ENCODE measurements at regions not wholly inside any gene's neighbourhood (a gene's known extent, or its start where the extent isn't known, plus 50 kb on each side); places are given as distances from the start of the nearest gene placed in this dataset.

GRCh38 chr5:120207129-120207528, 257.0 kb upstream of the PRR16 start:
- DNase-seq, result no peak
- CTCF ChIA-PET, result no interaction called here
- no peaks in the 10 kb centered on the region for H4K20me1 ChIP-seq (ENCODE audit: insufficient read depth)
- peak overlapping the region; percentile 61; the same call in 1 of the 2 replicates for H2AFZ ChIP-seq (ENCODE audit: low read depth)
- no peaks in the 10 kb centered on the region for H3K4me1 ChIP-seq (ENCODE audit: control insufficient read depth in 1 of 2, insufficient read depth in 2 of 2, low read depth in 1 of 2, low read length in 1 of 2)
- TF ChIP-seq, protein P1, sequence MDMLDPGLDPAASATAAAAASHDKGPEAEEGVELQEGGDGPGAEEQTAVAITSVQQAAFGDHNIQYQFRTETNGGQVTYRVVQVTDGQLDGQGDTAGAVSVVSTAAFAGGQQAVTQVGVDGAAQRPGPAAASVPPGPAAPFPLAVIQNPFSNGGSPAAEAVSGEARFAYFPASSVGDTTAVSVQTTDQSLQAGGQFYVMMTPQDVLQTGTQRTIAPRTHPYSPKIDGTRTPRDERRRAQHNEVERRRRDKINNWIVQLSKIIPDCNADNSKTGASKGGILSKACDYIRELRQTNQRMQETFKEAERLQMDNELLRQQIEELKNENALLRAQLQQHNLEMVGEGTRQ (IDR thresholded peaks at IDR 0.05; ENCODE audit: borderline replicate concordance, low read depth, low read length), result no peak
- TF ChIP-seq JUND (IDR thresholded peaks at IDR 0.05) (no peak), MXI1 (IDR thresholded peaks at IDR 0.05; ENCODE audit: low read depth, low read length) (no peak), MEF2A (IDR thresholded peaks at IDR 0.05; ENCODE audit: borderline replicate concordance, low read depth) (no peak), NFIC (IDR thresholded peaks at IDR 0.05; ENCODE audit: borderline replicate concordance) (no peak), TAF1 (IDR thresholded peaks at IDR 0.05; ENCODE audit: borderline replicate concordance, low read depth, low read length) (no peak), ELF1 (IDR thresholded peaks at IDR 0.05) (no peak), RFX5 (IDR thresholded peaks at IDR 0.05; ENCODE audit: low read length) (no peak), NRF1 (IDR thresholded peaks at IDR 0.05; ENCODE audit: low read depth, low read length) (no peak), RAD21 (IDR thresholded peaks at IDR 0.05; ENCODE audit: low read length) (no peak), SMC3 (IDR thresholded peaks at IDR 0.05; ENCODE audit: low read depth, low read length) (no peak), TEAD4 (IDR thresholded peaks at IDR 0.05; ENCODE audit: borderline replicate concordance, insufficient read depth) (no peak), RCOR1 (IDR thresholded peaks at IDR 0.05; ENCODE audit: low read length) (no peak), EZH2phosphoT487 (IDR thresholded peaks at IDR 0.05; ENCODE audit: borderline replicate concordance, low read depth) (no peak), CTCF (IDR thresholded peaks at IDR 0.05) (no peak), GATA2 (CRISPR knock-in tag; IDR thresholded peaks at IDR 0.05) (no peak), FOXJ3 (CRISPR knock-in tag; IDR thresholded peaks at IDR 0.05) (no peak)
- TF ChIP-seq, protein P2, sequence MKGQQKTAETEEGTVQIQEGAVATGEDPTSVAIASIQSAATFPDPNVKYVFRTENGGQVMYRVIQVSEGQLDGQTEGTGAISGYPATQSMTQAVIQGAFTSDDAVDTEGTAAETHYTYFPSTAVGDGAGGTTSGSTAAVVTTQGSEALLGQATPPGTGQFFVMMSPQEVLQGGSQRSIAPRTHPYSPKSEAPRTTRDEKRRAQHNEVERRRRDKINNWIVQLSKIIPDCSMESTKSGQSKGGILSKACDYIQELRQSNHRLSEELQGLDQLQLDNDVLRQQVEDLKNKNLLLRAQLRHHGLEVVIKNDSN (IDR thresholded peaks at IDR 0.05; ENCODE audit: borderline replicate concordance, low read depth), result no peak
- TF ChIP-seq, protein P3, sequence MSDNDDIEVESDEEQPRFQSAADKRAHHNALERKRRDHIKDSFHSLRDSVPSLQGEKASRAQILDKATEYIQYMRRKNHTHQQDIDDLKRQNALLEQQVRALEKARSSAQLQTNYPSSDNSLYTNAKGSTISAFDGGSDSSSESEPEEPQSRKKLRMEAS (IDR thresholded peaks at IDR 0.05; ENCODE audit: low read depth), result no peak
- TF ChIP-seq, protein P4, sequence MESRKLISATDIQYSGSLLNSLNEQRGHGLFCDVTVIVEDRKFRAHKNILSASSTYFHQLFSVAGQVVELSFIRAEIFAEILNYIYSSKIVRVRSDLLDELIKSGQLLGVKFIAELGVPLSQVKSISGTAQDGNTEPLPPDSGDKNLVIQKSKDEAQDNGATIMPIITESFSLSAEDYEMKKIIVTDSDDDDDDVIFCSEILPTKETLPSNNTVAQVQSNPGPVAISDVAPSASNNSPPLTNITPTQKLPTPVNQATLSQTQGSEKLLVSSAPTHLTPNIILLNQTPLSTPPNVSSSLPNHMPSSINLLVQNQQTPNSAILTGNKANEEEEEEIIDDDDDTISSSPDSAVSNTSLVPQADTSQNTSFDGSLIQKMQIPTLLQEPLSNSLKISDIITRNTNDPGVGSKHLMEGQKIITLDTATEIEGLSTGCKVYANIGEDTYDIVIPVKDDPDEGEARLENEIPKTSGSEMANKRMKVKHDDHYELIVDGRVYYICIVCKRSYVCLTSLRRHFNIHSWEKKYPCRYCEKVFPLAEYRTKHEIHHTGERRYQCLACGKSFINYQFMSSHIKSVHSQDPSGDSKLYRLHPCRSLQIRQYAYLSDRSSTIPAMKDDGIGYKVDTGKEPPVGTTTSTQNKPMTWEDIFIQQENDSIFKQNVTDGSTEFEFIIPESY (IDR thresholded peaks at IDR 0.05; ENCODE audit: borderline replicate concordance, low read depth), result no peak
- no peaks in the 10 kb centered on the region for H3K79me2 ChIP-seq (ENCODE audit: insufficient read depth)
- H3K4me3 ChIP-seq (ENCODE audit: low read depth in 2 of 2, low read length in 1 of 2), result no peak overlapping the region
- H3K9me2 ChIP-seq, result no peaks in the 10 kb centered on the region
- no peaks in the 10 kb centered on the region for H3K27me3 ChIP-seq (ENCODE audit: insufficient read depth)
- no peaks in the 10 kb centered on the region for H3K9me3 ChIP-seq
- H3F3A ChIP-seq (replicated peaks; ENCODE audit: insufficient read depth), result no peaks in the 10 kb centered on the region
- no peak overlapping the region for H3K27ac ChIP-seq (ENCODE audit: low read depth in 2 of 2, low read length in 1 of 2)
- H3K4me2 ChIP-seq, result no peak overlapping the region
- no peaks in the 10 kb centered on the region for H3K36me3 ChIP-seq (replicated peaks in 1 of 2; ENCODE audit: control insufficient read depth in 1 of 2, insufficient read depth in 2 of 2, low read length in 1 of 2)
- H3K9ac ChIP-seq, result no peak overlapping the region
- POLR2A ChIA-PET, result no interaction called here
